ENCODE measurements at regions not wholly inside any gene's neighbourhood (a gene's known extent, or its start where the extent isn't known, plus 50 kb on each side); places are given as distances from the start of the nearest gene placed in this dataset.

DNA sequence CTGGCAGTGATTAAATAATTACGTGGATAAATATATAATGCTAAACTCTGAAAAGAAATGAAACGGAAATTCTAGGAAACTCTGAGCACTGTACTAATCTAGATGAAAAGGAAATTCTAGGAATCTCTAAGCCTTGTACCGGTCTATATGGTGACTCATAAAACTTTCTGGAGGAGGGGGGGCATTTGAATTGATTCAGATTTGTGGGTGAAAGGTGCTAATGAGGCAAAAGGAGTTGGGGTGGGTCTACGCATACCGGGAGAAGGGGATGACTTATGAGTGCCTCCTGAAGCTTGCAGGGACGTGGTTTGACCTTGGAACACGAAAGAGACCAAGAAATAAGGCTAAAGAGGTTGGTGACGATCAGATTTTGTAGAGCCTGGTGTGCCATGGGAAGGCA lies 151.7 kb upstream of the CASK start:
- H3K4me3 ChIP-seq (ENCODE audit: low read length) = no peak overlapping the region
- no peak for DNase-seq (ENCODE audit: low read depth)
- TF ChIP-seq, protein P1, sequence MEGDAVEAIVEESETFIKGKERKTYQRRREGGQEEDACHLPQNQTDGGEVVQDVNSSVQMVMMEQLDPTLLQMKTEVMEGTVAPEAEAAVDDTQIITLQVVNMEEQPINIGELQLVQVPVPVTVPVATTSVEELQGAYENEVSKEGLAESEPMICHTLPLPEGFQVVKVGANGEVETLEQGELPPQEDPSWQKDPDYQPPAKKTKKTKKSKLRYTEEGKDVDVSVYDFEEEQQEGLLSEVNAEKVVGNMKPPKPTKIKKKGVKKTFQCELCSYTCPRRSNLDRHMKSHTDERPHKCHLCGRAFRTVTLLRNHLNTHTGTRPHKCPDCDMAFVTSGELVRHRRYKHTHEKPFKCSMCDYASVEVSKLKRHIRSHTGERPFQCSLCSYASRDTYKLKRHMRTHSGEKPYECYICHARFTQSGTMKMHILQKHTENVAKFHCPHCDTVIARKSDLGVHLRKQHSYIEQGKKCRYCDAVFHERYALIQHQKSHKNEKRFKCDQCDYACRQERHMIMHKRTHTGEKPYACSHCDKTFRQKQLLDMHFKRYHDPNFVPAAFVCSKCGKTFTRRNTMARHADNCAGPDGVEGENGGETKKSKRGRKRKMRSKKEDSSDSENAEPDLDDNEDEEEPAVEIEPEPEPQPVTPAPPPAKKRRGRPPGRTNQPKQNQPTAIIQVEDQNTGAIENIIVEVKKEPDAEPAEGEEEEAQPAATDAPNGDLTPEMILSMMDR (IDR thresholded peaks at IDR 0.05; ENCODE audit: insufficient read depth, low read depth, low read length, missing control alignments) = no peak

DNA sequence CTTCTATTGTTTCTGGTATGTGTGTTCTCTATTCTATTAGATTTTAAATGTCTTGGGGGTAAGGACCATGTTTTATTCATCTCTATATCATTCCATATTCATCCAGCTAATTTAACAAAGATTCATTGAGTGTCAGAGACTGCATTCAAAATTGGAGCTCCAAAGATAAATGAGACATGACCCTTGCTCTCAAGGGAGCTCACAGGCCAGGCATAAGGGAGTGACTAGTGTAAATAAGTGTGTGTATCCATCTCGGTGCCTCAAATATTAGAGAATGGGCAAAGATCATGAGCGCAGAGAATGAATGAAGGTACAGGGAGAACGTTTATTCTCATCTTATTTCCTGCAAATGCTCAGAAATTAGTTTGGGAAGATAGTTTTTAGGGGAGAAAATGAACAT lies 150.1 kb upstream of the CASK start:
- DNase-seq (ENCODE audit: low read depth) = no peak
- H3K4me3 ChIP-seq (ENCODE audit: low read length) = no peak overlapping the region
- TF ChIP-seq, protein P1 (IDR thresholded peaks at IDR 0.05; ENCODE audit: insufficient read depth, low read depth, low read length, missing control alignments) = no peak

DNA sequence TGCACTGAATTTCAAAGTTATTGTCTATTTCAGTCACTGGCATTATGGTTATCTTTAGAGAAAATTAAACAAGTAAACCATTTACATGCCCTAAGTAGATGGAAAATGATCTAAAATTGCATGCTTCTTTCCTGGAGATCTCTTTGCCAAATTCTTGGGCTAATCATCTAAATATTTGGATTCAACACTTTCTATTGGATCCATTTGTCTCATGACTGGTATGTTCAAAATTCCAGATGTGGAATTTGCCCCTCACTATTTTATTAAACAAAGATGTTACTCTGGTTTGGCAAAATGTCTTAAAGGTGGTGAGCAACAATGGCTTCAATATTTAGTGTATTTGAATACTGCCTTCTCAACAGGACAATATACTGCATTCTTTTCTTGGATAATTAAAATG lies 147.5 kb upstream of the CASK start:
- TF ChIP-seq, protein P1 (IDR thresholded peaks at IDR 0.05; ENCODE audit: insufficient read depth, low read depth, low read length, missing control alignments) = no peak
- no peak overlapping the region for H3K4me3 ChIP-seq (ENCODE audit: low read length)
- no peak for DNase-seq (ENCODE audit: low read depth)

DNA sequence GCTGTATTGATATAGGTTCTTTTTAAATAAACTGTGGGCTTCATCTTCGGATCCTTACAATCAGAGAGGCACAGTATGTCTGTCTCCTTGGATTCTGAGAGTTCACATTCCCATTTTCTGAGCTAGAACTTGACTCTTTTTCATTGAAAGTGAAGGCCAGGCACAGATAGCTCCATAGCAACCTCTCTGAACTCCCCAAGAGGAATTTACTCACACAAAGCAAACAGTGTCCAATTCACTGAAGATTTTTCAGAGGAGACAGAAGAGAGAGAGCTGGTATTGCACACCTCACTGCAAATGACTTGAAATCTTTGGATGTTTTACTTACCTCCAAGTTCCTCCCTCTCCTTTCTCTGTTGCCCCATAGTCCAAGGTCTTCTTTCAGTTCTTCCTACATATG lies 130.9 kb upstream of the CASK start:
- DNase-seq (ENCODE audit: low read depth) = no peak
- TF ChIP-seq, protein P1 (IDR thresholded peaks at IDR 0.05; ENCODE audit: insufficient read depth, low read depth, low read length, missing control alignments) = no peak

DNA sequence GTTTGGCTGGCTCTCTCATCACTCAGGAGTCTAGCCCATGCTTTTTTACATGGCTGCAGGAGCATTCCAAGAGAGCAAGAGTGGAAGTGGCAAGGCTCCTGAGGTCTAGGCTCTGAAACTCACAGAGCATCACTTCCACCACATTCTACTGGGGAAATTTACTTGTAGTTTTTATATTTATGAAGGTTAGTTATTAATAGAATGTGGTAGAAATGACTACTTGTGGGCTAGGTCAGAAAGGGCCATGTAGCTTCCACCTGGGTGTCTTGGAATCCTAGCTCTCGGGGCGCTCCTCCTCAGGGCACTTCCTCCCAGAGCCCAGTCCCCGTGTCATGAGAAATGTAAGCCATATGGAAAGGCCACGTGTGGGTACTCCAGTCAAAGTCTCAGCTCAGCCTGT lies 127.0 kb upstream of the CASK start:
- DNase-seq (ENCODE audit: low read depth) = no peak
- TF ChIP-seq, protein P1 (IDR thresholded peaks at IDR 0.05; ENCODE audit: insufficient read depth, low read depth, low read length, missing control alignments) = no peak
- H3K4me3 ChIP-seq (ENCODE audit: low read length) = no peak overlapping the region

More for the DNA sequence above, 130.9 kb upstream of the CASK start:
- no peak overlapping the region for H3K4me3 ChIP-seq (ENCODE audit: low read length)

DNA sequence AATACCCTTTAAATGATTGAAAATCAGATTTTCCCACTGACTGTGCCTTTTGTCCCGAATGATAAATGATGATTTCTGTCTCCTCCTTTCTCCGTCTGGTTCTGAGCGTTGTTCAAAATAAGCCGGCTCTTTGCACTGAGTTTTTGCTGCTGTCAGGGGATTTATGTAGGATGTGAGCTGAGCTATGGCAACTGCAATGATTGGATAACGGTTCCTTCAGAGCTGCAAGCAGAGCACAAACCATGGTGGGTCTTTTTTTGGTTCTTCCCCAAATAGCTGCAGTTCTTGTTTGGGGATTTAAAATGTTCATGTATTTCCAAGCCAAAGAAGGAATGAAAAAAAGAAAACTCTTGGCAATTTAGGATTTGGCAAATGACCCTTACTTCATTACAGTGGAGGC lies 124.5 kb upstream of the CASK start:
- TF ChIP-seq, protein P1 (IDR thresholded peaks at IDR 0.05; ENCODE audit: insufficient read depth, low read depth, low read length, missing control alignments) = no peak
- DNase-seq (ENCODE audit: low read depth) = no peak
- H3K4me3 ChIP-seq (ENCODE audit: low read length) = no peak overlapping the region

DNA sequence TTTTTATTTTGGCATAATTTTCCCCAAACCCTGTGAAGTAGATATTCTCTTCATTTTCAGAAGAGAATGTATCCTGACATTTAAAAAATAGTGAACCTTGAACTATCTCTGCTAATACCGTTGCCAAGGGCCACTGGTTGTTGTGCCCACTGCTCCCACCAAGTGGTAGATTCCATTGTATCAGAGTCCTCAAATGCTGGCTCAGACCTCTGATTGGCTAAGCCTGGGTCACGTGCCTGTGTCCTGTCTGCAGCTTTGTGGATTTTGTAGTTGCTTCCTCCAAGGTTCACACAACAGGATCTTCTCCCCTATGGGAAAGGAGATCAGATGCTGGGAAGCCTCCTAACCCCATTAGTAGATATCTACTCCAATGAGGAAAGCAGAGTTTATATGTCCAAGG lies 104.8 kb upstream of the CASK start:
- no peak for DNase-seq (ENCODE audit: low read depth)
- H3K4me3 ChIP-seq (ENCODE audit: low read length) = no peak overlapping the region
- TF ChIP-seq, protein P1 (IDR thresholded peaks at IDR 0.05; ENCODE audit: insufficient read depth, low read depth, low read length, missing control alignments) = no peak
